Left ventricle myocardium inferior (tissue), 1 donor: ENCODE measurements at regions not wholly inside any gene's neighbourhood (a gene's known extent, or its start where the extent isn't known, plus 50 kb on each side); places are given as distances from the start of the nearest gene placed in this dataset.

Source experiments
- DNase-seq: peaks from one replicate; pipeline ENCODE4 v3.0.0-alpha.2; 2020
- H3K27ac ChIP-seq: fragments of 200-600 bp; replicated peaks from 2 replicates; pipeline ENCODE4 v1.8.0; 2021
- H3K27me3 ChIP-seq: fragments of 200-600 bp; 2 replicates; pipeline ENCODE4 v1.8.0; 2021; ENCODE audit warnings: low read depth
- H3K36me3 ChIP-seq: fragments of 200-600 bp; 2 replicates; pipeline ENCODE4 v1.8.0; 2021
- H3K4me1 ChIP-seq: fragments of 200-600 bp; 2 replicates; pipeline ENCODE4 v1.8.0; 2021
- H3K4me3 ChIP-seq: fragments of 200-600 bp; 2 replicates; pipeline ENCODE4 v1.8.0; 2021; ENCODE audit warnings: mild to moderate bottlenecking, moderate library complexity
- H3K9me3 ChIP-seq: fragments of 200-600 bp; replicated peaks from 2 replicates; pipeline ENCODE4 v1.8.0; 2021
- CTCF ChIP-seq: fragments of 200-600 bp; IDR thresholded peaks from 2 replicates; pipeline ENCODE4 v1.8.0; 2021; ENCODE audit warnings: antibody characterized with exemption, mild to moderate bottlenecking, borderline replicate concordance
- intact Hi-C: fragments of 100-400 bp; cut with micrococcal nuclease; formaldehyde crosslinking; loops from one replicate; pipeline ENCODE4 v1.11.0; 2022
- donor health status: DM: no; HTN: yes; CAD: no; lungs with severe emphysema.

- Histone ChIP-seq H3K36me3 (no peaks in the 10 kb centered on the region), H3K27me3 (no peaks in the 10 kb centered on the region), H3K4me1 (no peaks in the 10 kb centered on the region), H3K4me3 (no peak overlapping the region), H3K9me3 (peaks cover 1% of the 10 kb centered on the region), H3K27ac (no peak overlapping the region)
- TF ChIP-seq CTCF = no peak
- intact Hi-C loops = no loop called here
- DNase-seq = no peak
Measured at GRCh38 chr4:177789610-177790009, 347.4 kb upstream of the AGA start.

GRCh38 chr4:177791188-177791587 is 349.0 kb upstream of the AGA start:
- no peaks in the 10 kb centered on the region for H3K27me3 ChIP-seq
- TF ChIP-seq CTCF = no peak
- no peak overlapping the region for H3K4me3 ChIP-seq
- intact Hi-C loops = no loop called here
- no peaks in the 10 kb centered on the region for H3K4me1 ChIP-seq
- no peak for DNase-seq
- H3K36me3 ChIP-seq = no peaks in the 10 kb centered on the region
- no peaks in the 10 kb centered on the region for H3K9me3 ChIP-seq
- no peak overlapping the region for H3K27ac ChIP-seq

- intact Hi-C loops = no loop called here
- no peak for TF ChIP-seq CTCF
- no peak for DNase-seq
- Histone ChIP-seq H3K4me1 (peaks cover 5% of the 10 kb centered on the region), H3K4me3 (no peak overlapping the region), H3K27me3 (no peaks in the 10 kb centered on the region), H3K9me3 (no peaks in the 10 kb centered on the region), H3K27ac (no peak overlapping the region), H3K36me3 (no peaks in the 10 kb centered on the region)
Measured at GRCh38 chr4:177796841-177797240, 354.6 kb upstream of the AGA start.

- Histone ChIP-seq H3K4me3 (no peak overlapping the region), H3K27ac (no peak overlapping the region), H3K9me3 (no peaks in the 10 kb centered on the region), H3K27me3 (no peaks in the 10 kb centered on the region), H3K4me1 (peaks cover 5% of the 10 kb centered on the region), H3K36me3 (no peaks in the 10 kb centered on the region)
- TF ChIP-seq CTCF = no peak
- no peak for DNase-seq
- intact Hi-C loops = no loop called here
Measured at GRCh38 chr4:177798161-177798560, 355.9 kb upstream of the AGA start.

GRCh38 chr4:177802162-177802561 is 359.9 kb upstream of the AGA start:
- Histone ChIP-seq H3K27me3 (no peaks in the 10 kb centered on the region), H3K4me3 (no peak overlapping the region), H3K9me3 (no peaks in the 10 kb centered on the region), H3K27ac (no peak overlapping the region), H3K4me1 (peaks cover under 1% of the 10 kb centered on the region), H3K36me3 (no peaks in the 10 kb centered on the region)
- intact Hi-C loops = no loop called here
- DNase-seq = no peak
- no peak for TF ChIP-seq CTCF

- TF ChIP-seq CTCF = no peak
- Histone ChIP-seq H3K36me3 (no peaks in the 10 kb centered on the region), H3K27me3 (no peaks in the 10 kb centered on the region), H3K4me1 (no peaks in the 10 kb centered on the region), H3K4me3 (no peak overlapping the region), H3K9me3 (no peaks in the 10 kb centered on the region), H3K27ac (no peak overlapping the region)
- intact Hi-C loops = no loop called here
- no peak for DNase-seq
Measured at GRCh38 chr4:177802661-177803060, 360.4 kb upstream of the AGA start.
